GM21576 (cell line): ENCODE measurements at regions not wholly inside any gene's neighbourhood (a gene's known extent, or its start where the extent isn't known, plus 50 kb on each side); places are given as distances from the start of the nearest gene placed in this dataset.

ENCODE experiments used
- ATAC-seq: cut with Tn5 transposase; IDR thresholded peaks from one replicate; pipeline ENCODE4 v1.9.1; 2021; ENCODE audit warnings: mild to moderate bottlenecking, moderate library complexity; ENCODE audit not compliant: unreplicated experiment

DNA sequence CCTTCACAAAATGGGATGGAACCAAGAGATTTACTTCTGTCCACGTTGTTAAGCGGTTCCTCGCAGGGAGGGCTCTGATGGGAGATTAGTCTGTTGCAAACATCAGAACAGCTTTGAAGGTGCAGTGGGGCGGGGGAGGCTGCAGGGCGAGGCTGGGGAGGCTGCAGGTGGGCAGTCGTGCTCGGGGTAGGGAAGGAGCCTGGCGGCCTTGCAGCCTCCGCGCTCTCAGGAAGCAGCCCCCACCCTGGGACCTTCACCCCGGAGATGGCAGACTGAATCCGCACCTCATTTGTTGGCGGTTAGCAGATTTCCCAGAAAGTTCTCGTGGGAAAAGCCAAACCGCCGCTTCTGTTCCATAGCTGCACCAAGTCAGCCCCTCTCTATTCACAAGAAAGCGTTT is 237.3 kb downstream of the BRD1 start:
- no peak for ATAC-seq

DNA sequence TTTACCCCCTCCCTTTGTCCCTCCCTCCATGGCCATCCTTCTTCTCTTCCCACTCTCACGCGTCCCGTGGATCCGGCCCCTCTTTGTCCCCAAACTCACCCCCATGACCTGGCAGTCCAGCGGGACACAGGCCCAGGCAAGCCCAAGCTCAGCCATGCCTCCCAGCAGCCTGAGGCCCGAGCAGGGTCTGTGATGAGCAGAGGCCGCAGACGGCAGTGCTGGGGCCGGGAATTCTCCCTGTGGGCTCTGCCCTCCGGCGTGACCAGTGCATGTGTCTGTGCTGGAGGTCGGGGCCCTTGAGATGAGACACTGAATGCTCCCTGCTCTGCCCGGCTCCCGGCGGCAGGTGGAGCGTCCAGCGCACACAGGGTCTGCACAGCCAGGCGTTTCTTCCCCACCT is 237.9 kb downstream of the BRD1 start:
- no peak for ATAC-seq

DNA sequence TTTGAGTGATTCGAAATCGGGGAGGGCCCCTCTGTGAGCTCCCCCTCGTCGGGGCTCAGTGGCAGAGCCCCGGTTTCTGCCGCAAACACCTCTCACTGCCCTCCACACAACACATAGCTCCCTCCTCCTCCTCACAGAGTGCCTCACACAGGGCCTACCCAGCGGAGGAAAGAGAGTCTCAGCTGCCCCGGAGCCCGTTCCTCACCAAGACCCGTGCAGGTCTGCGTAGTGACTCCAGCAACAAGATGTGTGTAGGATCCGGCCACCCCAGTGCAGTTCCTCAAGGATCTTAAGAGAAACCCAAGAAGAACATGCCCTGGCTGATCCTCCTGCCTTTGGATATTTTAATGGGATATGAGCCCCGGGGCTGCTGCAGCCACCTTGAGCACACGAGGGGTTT is 238.4 kb downstream of the BRD1 start:
- no peak for ATAC-seq

DNA sequence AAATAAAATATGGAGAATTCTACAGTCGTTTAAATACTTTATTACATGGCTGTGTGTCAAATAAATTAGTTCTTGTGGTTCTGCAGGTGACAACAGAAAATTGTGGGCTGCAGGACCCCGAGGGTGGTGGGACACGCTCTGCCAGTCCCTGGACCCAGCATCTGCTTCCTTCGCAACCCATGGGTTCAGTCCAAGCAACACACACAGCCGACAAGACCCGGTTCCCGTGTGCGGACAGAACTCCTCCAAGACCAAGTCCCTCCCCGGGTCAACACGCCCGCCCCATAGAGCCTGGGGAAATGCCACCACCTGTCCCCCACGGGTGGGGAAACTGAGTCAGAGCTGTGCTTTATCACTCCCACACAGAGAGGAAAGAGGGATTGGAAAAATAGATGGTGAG is 238.9 kb downstream of the BRD1 start:
- ATAC-seq: no peak

DNA sequence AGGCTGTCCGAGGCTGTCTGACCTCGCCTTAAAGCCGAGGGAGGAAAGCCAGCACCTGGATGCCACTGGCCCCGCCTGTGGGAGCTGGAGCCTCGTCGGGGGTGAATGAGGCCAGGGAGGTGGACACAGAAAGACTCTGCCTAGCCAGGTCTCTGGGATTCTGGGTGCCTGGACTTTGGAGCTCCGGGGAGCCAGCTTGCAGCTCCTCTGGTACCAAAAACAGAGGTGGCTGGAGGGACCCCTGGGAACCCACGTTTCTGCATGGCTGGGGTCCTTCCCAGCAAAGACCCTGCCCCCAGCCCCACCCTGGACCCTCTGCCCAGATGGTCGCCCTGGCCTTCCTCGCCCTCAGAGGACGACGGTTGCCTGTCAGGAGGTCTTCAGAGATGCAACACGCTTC is 239.7 kb downstream of the BRD1 start:
- no peak for ATAC-seq

DNA sequence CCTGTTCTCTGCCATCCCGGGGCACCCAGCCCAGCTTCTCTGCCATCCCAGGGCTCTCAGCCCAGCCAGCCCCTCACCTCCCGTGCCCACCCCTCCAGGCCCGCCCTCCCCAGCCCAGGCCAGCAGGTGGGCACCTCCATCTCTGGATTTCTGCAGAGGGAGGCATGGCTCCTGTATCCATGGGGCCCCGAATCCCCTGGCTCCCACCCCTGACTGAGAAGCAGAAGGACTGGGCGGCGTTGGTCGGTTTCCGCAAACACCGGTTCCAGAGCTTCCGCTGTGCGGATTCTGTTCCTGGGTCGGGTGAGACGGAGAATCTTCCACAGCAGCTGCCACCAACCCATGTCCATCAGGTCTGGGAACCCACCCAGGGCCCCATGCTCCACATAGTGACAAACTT is 240.3 kb downstream of the BRD1 start:
- ATAC-seq: no peak

DNA sequence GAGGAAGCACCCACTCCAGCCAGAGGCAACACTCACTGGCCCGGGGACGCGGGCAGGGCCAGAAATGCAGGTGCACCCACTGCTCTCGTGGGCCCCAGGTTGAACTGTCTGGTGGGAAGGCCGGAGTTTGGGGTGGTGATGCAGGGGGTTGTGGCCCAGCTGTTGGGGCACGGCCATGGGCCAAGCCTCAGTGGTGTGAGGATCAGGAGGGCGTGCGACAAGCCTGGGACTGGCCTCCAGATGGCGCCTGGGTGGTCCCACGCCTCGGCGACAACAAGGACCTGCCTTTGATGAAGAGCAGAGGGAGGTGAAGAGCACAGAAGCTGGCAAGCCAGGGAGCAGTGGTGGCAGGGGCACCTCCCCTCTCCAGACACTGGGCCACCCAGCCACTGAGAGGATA is 240.8 kb downstream of the BRD1 start:
- no peak for ATAC-seq

DNA sequence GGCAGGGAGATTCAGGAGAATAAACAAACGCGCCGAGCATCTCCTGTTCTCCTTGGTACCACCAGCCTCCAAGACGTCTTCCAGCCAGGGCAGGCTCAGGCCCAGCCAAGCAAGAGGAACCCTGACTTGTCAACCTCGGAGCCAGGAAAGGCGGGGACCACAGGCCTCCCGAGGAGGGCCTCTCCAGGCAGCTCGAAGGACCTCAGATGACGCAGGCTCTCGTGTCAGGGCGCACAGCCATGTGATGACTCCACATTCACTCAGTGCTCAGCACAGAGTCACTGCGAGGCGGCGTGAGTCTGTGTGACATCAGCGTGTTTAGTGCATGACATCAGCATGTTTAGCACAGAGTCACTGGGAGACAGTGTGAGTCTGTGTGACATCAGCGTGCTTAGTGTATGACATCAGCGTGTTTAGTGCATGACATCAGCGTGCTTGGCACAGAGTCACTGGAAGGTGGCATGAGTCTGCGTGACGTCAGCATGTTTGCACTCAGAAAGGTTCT is 241.4 kb downstream of the BRD1 start:
- ATAC-seq: no peak

DNA sequence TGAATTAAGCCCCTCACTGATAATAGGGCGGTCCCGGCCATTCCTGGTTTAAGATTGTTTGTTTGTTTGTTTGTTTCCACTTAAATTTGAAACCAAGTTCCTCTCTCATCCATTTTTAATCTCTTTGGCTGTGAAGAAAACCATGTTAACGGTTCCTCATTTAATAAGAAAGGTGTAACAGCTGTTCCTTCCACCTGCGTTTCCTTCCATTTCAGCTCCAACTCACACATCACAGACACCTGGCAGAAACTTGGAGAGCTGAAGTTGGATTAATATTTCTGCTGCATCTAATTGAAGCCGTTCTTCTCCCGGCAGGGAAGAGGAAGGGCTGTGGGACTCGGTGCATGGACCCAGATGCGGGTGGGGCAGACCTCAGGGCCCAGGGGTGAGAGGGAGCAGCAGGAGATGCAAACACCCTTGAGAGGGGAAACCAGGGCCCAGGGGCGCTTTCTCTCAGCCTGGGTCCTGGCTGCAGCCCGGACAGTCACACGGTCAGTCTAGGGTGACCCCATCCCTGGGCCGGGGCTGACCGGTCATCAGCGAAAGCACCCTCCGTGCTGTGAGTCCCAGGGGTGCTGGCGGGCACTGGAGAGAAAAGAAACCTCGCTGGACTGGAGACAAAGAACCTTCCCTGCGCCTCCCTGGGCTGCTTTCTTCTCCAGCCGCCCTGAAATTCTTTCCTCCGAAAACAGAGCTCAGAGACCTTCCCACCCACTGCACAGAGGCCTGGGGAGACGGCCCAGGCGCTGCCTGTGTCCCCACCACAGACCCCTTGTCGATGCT is 242.0 kb downstream of the BRD1 start:
- ATAC-seq: no peak

DNA sequence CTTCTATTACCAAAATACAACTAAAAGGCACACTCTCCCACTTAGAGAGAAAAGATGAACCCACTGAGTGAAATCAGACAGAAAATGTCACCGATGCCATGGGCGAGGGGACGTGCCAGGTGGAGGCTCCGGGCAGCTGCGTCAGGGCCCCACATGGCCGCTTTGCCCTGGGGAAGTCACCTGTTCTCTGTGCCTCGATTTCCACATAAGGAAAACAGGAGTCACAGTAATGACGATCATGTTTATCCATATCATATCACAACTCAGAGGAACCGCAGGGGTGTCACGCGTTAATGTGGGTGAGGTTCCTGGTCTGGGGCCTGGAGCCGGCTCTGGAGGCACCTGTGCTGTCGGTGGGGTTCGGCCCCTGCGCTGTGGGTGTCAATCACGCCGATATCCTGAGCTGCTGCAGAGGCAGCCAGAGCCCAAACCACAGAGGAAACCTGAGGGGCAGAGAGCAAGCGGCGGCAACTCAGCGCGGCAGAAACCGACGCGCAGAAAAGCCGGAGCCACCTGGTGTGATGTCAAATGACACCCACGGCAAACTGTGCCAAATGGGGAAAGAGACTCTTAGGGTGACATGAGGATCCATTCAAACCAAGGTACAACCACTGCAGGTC is 243.7 kb downstream of the BRD1 start:
- no peak for ATAC-seq

DNA sequence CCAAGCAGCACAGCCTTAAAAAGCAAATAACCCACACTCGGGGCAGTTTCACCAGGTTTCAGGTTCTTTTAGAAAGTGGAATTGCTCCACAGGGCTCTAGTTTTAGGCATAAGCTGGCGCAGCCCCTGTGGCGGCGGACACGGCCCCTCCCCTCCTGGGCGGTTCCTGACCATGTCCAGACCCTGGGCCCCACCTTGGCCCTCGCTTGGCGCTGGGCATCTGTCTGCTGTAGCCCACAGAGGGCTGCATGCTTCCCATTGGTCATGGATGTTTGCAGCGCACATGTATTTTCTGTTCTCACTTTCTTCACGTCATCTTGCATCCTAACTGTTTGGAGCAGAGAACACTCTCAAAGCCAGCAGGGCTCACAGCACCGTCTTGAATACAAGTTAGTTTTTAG is 244.3 kb downstream of the BRD1 start:
- ATAC-seq: no peak

DNA sequence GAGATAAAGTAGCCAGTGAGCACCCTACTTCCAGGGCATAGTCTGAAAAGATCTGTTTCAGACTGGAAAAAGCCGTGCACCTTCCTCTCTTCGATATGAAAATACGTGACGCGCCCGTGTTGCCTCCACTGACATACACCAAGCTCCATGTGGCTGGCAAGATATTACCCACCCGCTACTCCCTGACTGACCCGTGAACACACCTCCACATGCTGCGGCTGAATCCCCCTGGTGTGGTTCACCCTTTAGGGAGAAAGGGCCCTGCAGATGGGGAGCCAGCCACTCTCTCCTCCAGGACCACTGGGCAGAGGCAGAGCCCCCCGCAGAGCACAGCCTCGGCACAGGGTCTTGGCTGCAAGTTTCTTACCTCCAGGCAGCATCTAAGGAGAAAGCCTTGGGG is 245.0 kb downstream of the BRD1 start:
- ATAC-seq: no peak

DNA sequence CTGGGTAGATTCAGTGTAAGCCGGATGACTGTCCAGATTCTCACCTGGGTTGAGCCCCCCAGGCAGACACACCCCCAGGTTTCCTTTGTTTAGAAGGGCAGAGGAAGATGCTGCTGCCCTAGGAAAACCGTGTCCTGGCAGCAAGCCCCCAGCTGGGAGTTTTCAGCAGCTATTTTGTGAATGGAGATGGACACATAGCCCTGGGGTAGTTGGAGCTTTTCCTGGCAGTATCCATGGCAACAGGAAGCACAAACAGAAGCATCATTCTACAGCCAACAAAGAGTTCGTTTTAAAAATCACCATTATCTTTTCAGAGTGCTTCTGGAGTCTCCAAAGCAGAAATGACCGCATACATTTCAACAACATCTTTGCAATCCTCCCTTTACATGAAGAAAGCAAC is 245.5 kb downstream of the BRD1 start:
- no peak for ATAC-seq

DNA sequence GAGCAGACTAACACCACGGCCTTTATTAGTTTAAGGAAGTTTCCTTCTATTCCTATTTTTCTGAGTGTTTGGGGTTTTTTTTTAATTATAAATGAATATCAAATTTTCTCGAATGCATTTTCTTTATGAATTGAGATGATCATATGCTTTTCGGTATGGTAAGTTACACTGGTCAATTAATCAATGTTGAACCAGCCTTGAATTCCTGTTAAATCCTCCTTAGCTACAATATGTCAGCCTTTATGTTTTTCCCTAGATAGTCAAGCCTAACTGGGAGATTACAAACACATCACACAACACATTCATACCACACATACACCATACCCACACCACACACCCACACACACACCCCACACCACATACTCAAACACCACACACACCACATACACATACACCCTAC is 247.6 kb downstream of the BRD1 start:
- ATAC-seq: no peak

DNA sequence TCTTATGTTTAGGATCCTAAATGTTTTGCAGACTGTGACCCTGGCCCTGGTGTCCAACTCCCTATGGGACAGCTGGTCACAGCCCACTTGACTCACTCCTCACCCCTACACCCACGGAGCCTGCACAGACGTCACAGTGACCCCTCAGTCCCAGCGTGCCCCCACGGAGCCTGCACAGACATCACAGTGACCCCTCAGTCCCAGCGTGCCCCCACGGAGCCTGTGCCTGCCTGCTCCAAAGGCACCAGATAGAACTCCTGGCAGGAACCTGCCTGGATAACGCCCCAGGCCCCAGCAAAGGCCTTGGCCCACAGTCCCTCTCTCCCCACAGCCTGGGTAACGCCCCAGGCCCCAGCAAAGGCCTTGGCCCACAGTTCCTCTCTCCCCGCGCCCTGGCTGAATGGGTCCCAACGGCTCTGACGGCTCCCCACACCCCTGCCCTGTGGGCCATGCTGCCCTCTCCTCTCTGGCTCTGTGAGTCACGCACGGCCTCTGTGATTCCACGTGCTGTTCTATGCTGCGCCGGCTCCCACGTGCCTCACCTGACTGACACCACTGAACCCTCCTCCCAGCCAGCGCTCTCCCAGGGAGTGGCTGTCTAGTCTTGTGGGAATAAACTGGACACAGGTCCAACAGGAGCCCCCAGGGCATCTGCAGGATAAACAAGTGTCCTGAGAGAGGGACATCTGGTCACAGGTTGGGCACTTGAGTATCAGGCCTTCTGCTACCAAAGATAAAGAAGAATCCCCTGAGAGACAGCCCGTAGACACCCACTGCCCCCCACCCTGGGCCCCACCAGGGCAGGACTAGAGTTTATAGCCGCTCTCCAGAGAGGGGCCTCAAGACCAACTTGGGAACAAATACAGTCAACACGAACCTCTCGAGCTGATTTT is 250.3 kb downstream of the BRD1 start:
- no peak for ATAC-seq

DNA sequence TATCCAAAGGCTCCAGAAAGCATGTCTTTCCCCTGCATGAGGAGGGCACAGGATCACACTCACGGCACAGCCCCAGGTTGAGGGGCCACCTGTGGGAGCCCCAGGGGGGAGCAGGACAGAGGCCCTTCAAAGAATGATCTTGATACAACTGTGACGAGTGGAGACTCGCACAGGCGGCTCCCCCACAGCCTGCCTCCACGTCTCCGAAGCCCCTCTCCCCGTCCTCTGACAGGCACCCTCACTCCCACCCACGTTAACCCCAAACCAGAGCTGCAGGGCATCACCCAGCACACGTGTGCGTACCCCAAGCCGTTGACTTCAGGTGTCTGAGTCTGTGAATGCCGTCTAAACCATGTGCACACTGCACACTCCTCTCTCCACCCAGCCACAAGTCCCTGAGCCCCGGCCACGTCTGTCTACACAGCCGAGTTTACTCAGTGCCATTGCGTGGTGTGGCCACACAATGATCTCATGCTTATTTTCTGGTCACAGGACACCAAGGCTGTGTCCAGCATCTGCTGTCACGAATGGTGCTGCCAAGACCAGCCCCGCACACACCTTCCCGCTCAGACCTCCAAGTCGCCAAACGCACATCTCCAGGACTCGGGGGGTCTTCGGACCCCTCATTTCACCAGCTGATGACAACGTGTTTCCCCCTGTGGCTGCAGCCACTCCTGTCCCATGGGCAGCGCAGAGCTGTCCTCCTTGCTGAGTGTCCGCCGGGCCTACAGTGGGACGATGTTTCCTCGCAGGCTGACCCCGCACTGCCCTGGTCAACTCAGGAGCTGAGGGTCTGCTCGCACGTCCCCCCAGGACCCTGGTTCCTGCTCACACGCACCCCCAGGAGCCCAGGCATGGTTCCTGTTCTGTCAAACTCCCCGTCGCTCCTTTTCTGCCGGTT is 251.2 kb downstream of the BRD1 start:
- ATAC-seq: no peak

DNA sequence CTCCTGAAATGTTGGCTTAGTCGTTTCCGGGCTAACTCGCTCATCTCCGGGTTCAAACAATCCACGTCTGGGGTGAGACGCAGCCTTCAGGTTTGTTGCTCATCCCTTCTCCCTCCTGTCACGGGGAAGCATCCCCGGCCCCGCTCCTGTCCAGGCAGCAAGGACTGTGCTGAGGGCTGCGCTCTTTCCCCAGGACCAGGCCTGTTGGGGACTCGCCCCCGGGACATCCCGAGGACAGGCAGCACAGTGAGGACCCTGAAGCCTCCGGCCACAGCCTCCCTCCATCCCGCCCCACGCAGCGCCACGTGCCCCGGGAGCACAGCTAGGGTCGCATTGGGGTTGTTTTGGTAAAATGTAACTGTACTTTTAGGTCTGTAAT is 252.0 kb downstream of the BRD1 start:
- no peak for ATAC-seq

DNA sequence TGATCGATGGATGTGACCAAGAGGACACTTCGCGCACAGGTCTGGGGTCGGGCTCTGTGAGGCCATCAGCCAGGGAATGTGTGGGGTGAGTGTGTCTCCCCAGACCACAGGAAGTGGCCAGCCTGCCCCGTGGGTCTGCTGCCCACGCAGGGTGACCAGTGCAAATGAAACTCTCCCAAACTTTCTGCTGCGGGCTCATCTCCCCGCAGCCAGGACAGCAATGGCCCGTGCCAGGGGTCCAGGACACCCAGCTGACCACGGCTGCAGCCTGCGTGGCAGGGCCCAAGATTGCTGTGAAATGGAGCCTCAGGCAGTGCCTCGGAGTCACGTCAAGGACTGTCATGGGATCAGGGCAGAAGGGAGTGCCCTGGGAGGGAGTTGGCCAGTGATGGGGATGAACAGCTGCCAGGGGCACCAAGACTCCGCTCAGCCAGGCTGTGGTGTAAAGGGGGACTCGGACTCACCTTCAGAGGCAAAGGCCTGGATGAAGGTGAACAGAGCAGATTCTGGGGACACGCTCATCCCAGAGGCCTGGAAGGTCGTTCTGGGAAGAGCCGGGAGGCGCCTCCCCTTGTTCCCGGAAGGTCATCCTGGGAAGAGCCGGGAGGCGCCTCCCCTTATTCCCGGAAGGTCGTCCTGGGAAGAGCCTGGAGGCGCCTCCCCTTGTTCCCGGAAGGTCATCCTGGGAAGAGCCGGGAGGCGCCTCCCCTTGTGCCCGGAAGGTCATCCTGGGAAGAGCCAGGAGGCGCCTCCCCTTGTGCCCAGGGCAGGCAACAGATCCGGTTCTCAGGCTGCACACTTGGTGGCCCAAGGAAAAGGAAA is 252.6 kb downstream of the BRD1 start:
- no peak for ATAC-seq

DNA sequence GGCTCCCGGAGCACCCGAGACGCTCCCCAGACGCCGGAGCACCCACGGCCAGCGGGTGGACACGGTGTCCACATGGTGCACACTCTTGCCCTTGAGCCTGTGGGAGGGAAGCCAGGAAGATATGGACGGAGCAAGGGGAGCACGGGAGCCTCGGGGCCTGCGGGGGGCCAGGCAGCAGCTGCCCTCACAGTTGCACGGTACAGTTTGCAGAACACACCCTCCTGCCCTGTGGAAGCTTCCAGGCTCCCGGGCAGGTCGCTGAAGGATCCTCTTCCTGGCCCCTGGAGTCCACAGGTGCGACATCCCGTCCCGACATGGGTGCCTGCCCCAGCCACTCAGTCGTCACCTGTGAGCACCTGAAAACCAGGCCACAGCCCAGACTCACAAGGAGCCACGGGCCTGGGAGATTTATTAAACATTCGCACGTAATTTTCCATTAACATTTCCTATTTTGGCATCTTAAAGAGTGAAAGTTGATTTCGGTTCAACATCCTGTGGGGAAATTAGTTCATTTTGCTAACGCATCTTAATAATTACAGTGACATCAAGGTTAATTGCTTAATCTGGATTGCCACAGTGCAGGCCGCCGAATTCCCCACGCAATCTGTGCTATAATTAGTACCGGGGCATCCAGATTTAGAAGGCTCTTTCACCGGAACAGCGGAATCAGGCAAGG is 253.3 kb downstream of the BRD1 start:
- no peak for ATAC-seq
